Nephron progenitor cell (in vitro differentiated cells): ENCODE measurements at regions not wholly inside any gene's neighbourhood (a gene's known extent, or its start where the extent isn't known, plus 50 kb on each side); places are given as distances from the start of the nearest gene placed in this dataset.
A peak's percentile ranks its signal among the peaks of the same experiment; 100 is the strongest.

ENCODE experiments used
- DNase-seq: peaks from one replicate; pipeline ENCODE4 v3.0.0; 2021
- H3K27ac Mint-ChIP-seq: 2 replicates; pipeline ENCODE4 v1.8.0; 2021; ENCODE audit warnings: mild to moderate bottlenecking, moderate library complexity, mixed read lengths
- H3K27me3 Mint-ChIP-seq: 2 replicates; pipeline ENCODE4 v1.8.0; 2021; ENCODE audit warnings: mild to moderate bottlenecking, low read depth, mixed read lengths; ENCODE audit not compliant: poor library complexity
- H3K36me3 Mint-ChIP-seq: 2 replicates; pipeline ENCODE4 v1.8.0; 2021; ENCODE audit warnings: low read depth, mixed read lengths
- H3K4me1 Mint-ChIP-seq: 2 replicates; pipeline ENCODE4 v1.8.0; 2021; ENCODE audit warnings: mixed read lengths
- H3K4me3 Mint-ChIP-seq: 2 replicates; pipeline ENCODE4 v1.8.0; 2021; ENCODE audit warnings: mild to moderate bottlenecking, moderate library complexity, mixed read lengths
- H3K9me3 Mint-ChIP-seq: 2 replicates; pipeline ENCODE4 v1.8.0; 2021; ENCODE audit warnings: mild to moderate bottlenecking, moderate library complexity, mixed read lengths
- TF ChIP-seq, protein P1 (sequence below): fragments of 200-600 bp; sonication (generic); IDR thresholded peaks from 2 replicates; pipeline ENCODE4 v1.5.0; 2021; ENCODE audit warnings: antibody characterized with exemption

DNA sequence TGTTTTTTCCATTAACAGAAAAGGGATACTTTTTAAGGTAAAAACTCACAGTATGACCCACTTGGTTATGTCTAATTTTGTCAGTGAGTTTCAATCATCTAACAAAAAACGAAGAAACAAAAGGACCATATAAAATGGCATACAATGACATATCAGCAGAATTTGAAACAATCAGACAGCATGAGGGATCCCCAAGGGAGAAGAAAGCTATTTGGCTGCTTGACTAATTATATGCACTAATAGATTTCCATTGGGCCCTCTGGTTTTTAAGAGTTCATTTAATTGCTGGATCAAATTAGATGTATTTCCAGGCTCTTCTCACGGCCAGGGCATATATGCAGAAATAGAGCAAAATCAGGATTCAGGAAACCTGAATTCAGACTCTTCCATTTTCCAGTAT lies 376.4 kb upstream of the GBE1 start:
- Mint-ChIP-seq H3K27me3 (peaks cover 2% of the 10 kb centered on the region), H3K9me3 (peaks cover 9% of the 10 kb centered on the region), H3K27ac (no peak overlapping the region), H3K36me3 (no peaks in the 10 kb centered on the region), H3K4me1 (no peaks in the 10 kb centered on the region), H3K4me3 (no peak overlapping the region)
- TF ChIP-seq, protein P1, sequence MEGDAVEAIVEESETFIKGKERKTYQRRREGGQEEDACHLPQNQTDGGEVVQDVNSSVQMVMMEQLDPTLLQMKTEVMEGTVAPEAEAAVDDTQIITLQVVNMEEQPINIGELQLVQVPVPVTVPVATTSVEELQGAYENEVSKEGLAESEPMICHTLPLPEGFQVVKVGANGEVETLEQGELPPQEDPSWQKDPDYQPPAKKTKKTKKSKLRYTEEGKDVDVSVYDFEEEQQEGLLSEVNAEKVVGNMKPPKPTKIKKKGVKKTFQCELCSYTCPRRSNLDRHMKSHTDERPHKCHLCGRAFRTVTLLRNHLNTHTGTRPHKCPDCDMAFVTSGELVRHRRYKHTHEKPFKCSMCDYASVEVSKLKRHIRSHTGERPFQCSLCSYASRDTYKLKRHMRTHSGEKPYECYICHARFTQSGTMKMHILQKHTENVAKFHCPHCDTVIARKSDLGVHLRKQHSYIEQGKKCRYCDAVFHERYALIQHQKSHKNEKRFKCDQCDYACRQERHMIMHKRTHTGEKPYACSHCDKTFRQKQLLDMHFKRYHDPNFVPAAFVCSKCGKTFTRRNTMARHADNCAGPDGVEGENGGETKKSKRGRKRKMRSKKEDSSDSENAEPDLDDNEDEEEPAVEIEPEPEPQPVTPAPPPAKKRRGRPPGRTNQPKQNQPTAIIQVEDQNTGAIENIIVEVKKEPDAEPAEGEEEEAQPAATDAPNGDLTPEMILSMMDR = no peak
- no peak for DNase-seq

DNA sequence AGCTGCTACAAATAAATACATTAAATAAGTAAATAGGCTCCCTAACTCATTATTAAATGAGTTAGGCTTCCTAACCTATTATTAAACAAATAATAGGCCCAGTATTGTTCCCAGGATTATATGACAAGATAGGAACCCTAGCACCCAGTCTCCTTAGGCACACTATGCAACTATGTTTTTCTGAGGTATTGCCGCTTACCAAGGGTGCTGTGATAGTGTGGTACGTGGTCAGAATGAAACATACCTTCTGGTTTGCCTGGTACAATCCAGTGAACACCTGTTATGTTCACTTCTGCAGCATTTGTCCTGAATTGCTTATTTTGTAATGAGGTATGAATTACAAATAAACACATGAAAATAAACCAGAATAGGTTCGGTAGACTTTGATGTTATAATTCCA lies 375.6 kb upstream of the GBE1 start:
- Mint-ChIP-seq H3K4me1 (no peaks in the 10 kb centered on the region), H3K36me3 (no peaks in the 10 kb centered on the region), H3K4me3 (no peak overlapping the region)

DNA sequence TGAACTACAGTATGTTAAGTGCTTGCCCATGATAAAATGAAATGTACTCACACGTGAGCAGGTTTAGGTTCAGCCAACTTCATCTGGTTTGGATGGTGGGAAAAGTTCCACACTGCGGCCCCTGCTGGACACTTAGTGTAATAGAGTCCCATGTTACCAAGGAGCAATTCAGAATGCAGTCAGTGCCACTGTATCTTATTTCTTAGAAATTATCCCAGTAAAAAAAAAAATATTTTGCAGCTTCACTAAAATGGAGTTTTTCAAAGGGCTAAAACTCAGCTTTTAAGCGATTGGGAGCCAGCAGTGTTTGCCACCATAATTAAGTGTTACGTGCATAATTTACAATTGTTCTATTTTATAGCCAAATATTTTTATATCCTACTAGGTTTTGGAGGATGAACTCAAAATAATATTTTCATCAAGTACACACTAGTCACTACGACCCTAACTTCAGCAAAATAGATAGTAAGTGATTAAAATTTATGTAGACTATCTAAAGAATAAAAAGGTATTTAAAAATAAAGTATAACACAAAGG lies 371.7 kb upstream of the GBE1 start:
- DNase-seq = peak; percentile 60
- H3K27ac Mint-ChIP-seq = no peak overlapping the region
- TF ChIP-seq, protein P1 = peak; percentile 87
- H3K4me3 Mint-ChIP-seq = no peak overlapping the region
- H3K9me3 Mint-ChIP-seq = no peaks in the 10 kb centered on the region
- peaks cover 3% of the 10 kb centered on the region for H3K27me3 Mint-ChIP-seq
- H3K4me1 Mint-ChIP-seq = peaks cover 9% of the 10 kb centered on the region
- H3K36me3 Mint-ChIP-seq = no peaks in the 10 kb centered on the region

More for the DNA sequence above, 375.6 kb upstream of the GBE1 start:
- Mint-ChIP-seq H3K27ac (no peak overlapping the region), H3K27me3 (peaks cover 3% of the 10 kb centered on the region), H3K9me3 (peaks cover 9% of the 10 kb centered on the region)
- DNase-seq = no peak
- TF ChIP-seq, protein P1 = no peak

DNA sequence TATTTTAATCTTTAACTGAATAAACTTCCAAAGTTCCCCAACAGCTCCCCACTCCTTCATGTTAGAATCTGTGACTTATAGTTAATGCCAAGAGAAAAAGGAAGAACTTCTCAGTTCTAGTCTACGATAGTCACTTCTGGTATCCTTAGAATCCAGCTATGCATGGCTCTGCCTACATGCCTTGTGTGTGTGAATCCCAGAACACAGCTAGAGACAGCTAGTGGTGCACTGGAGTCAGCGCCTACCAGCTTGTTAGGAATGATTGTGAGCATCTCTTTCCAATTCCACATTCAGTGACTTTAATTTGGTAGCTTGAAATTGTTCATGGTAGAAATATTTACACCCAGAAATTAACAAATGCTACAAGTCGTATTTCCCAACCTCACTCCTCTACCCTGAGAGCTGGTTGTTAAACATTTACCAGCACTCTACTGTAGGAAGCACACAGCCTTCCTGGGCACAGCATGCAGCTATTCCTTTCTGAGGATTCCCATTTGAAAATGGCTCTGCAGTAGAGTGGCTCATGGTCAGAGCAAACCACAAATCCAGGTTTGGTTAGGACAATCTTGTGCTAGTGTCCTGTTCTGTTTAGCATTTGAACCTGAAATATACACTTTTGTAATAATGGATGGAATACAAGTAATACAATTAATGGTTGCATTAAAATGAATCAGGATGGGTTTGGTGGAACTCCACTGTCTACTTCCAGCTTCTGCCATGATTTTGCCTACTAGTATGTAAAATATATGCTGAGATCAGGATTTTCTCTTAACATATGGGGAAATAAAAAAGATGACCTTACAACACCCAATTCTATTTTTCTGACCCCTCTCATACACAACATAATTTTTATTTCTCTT lies 371.0 kb upstream of the GBE1 start:
- Mint-ChIP-seq H3K4me3 (no peak overlapping the region), H3K36me3 (no peaks in the 10 kb centered on the region), H3K27me3 (peaks cover 3% of the 10 kb centered on the region), H3K27ac (no peak overlapping the region), H3K4me1 (peaks cover 11% of the 10 kb centered on the region), H3K9me3 (no peaks in the 10 kb centered on the region)
- TF ChIP-seq, protein P1 = no peak
- DNase-seq = no peak

DNA sequence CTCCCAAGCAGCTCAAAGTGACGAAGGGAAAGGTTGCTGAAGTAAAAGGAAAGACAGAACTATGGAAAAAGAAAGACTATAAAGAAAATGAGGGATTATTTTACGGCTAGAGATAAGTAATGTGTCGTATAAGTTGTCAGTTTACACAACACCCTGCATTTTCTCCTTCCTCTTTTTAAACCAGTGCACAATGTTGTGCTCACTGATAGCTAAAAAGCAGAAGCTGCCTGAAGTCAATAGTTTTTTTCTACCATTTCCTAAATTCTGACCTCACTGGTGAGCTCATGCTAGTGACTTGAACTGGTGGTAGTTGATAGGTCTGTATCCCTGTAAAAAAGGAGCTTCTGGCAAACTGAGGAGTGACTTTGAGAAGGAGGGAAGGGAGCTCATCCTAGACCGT lies 368.6 kb upstream of the GBE1 start:
- H3K27me3 Mint-ChIP-seq = peaks cover 3% of the 10 kb centered on the region
- H3K4me3 Mint-ChIP-seq = no peak overlapping the region
- H3K4me1 Mint-ChIP-seq = peaks cover 11% of the 10 kb centered on the region
- no peaks in the 10 kb centered on the region for H3K36me3 Mint-ChIP-seq
- no peaks in the 10 kb centered on the region for H3K9me3 Mint-ChIP-seq
- no peak for DNase-seq
- TF ChIP-seq, protein P1 = no peak
- no peak overlapping the region for H3K27ac Mint-ChIP-seq
